CD14-positive monocyte (primary cell): ENCODE measurements at regions not wholly inside any gene's neighbourhood (a gene's known extent, or its start where the extent isn't known, plus 50 kb on each side); places are given as distances from the start of the nearest gene placed in this dataset.

Experiments used
- DNase-seq, 3 donors: peaks; one replicate each; pipeline ENCODE4 v3.0.0-alpha.2; 2011 to 2022
- H2AFZ ChIP-seq: 2 replicates; pipeline ENCODE4 v1.6.0; 2012; ENCODE audit warnings: mild to moderate bottlenecking, low read depth, low read length, inconsistent platforms; ENCODE audit not compliant: insufficient read depth, poor library complexity, severe bottlenecking
- H3K27ac ChIP-seq, 2 donors: 1 replicate in 1 of 2; 2 replicates in 1 of 2; pipeline ENCODE4 v1.5.1; 2012 to 2013; ENCODE audit warnings: low read length in 2 of 2, control low read depth in 1 of 2, inconsistent platforms in 1 of 2, low read depth in 1 of 2, mild to moderate bottlenecking in 1 of 2
- H3K27me3 ChIP-seq, 2 donors: one replicate each; pipeline versions ENCODE4 v1.6.0 to v1.6.1; 2011 to 2013; ENCODE audit warnings: low read length in 2 of 2; ENCODE audit not compliant: control insufficient read depth in 2 of 2, insufficient read depth in 2 of 2
- H3K36me3 ChIP-seq, 2 donors: replicated peaks in 1 of 2; 1 replicate in 1 of 2; 2 replicates in 1 of 2; pipeline versions ENCODE4 v1.5.1 to v1.6.1; 2012 to 2013; ENCODE audit warnings: low read length in 2 of 2, control low read depth in 1 of 2, inconsistent platforms in 1 of 2, mild to moderate bottlenecking in 1 of 2; ENCODE audit not compliant: insufficient read depth in 2 of 2, control insufficient read depth in 1 of 2
- H3K4me1 ChIP-seq, 2 donors: 1 replicate in 1 of 2; 2 replicates in 1 of 2; pipeline versions ENCODE4 v1.5.1 to v1.6.1; 2012 to 2013; ENCODE audit warnings: low read length in 2 of 2, control low read depth in 1 of 2, inconsistent platforms in 1 of 2, mild to moderate bottlenecking in 1 of 2, moderate library complexity in 1 of 2; ENCODE audit not compliant: insufficient read depth in 2 of 2, control insufficient read depth in 1 of 2
- H3K4me2 ChIP-seq: replicated peaks from 2 replicates; pipeline ENCODE3; 2012; ENCODE audit warnings: low read length, moderate library complexity, mild to moderate bottlenecking; ENCODE audit not compliant: poor library complexity, severe bottlenecking; ENCODE audit errors: extremely low read depth
- H3K4me3 ChIP-seq, 3 experiments: fragments of 200-600 bp in 1 of 3; sonication (generic) in 1 of 3; replicated peaks in 1 of 3; 1 replicate in 2 of 3; 2 replicates in 1 of 3; pipeline ENCODE4 v1.5.1; 2011 to 2013; ENCODE audit warnings: low read length in 3 of 3, mild to moderate bottlenecking in 3 of 3, control low read depth in 2 of 3, low read depth in 2 of 3, inconsistent platforms in 1 of 3, moderate library complexity in 1 of 3
- H3K79me2 ChIP-seq: 2 replicates; pipeline ENCODE4 v1.6.0; 2012; ENCODE audit warnings: mild to moderate bottlenecking, control low read depth, inconsistent platforms, low read length, moderate library complexity; ENCODE audit not compliant: insufficient read depth
- H3K9ac ChIP-seq: 2 replicates; pipeline ENCODE4 v1.6.0; 2017; ENCODE audit warnings: low read length, mild to moderate bottlenecking; ENCODE audit not compliant: insufficient read depth, poor library complexity, severe bottlenecking
- H3K9me3 ChIP-seq, 2 donors: replicated peaks in 1 of 2; 1 replicate in 1 of 2; 2 replicates in 1 of 2; pipeline versions ENCODE4 v1.5.1 to v1.6.1; 2012 to 2013; ENCODE audit warnings: low read length in 2 of 2, control low read depth in 1 of 2; ENCODE audit not compliant: control insufficient read depth in 1 of 2, insufficient read depth in 1 of 2
- H4K20me1 ChIP-seq: 2 replicates; pipeline ENCODE4 v1.6.0; 2012; ENCODE audit warnings: mild to moderate bottlenecking, low read length, control low read depth, moderate library complexity; ENCODE audit not compliant: insufficient read depth
- H3K27ac Mint-ChIP-seq, 7 donors: one replicate each; pipeline ENCODE4 v1.8.0; 2020; ENCODE audit warnings: mild to moderate bottlenecking in 7 of 7, mixed read lengths in 7 of 7, moderate library complexity in 6 of 7, inconsistent platforms in 2 of 7
- H3K27me3 Mint-ChIP-seq, 3 donors: one replicate each; pipeline ENCODE4 v1.8.0; 2021 to 2022; ENCODE audit warnings: low read depth in 3 of 3, mild to moderate bottlenecking in 3 of 3, mixed read lengths in 3 of 3, moderate library complexity in 3 of 3, inconsistent platforms in 1 of 3
- H3K36me3 Mint-ChIP-seq, 2 donors: one replicate each; pipeline ENCODE4 v1.8.0; 2020; ENCODE audit warnings: mixed read lengths in 2 of 2, inconsistent platforms in 1 of 2, mild to moderate bottlenecking in 1 of 2
- H3K4me1 Mint-ChIP-seq: one replicate; pipeline ENCODE4 v1.8.0; 2020; ENCODE audit warnings: mild to moderate bottlenecking, mixed read lengths
- H3K4me3 Mint-ChIP-seq, 2 donors: one replicate each; pipeline ENCODE4 v1.8.0; 2020; ENCODE audit warnings: mild to moderate bottlenecking in 2 of 2, mixed read lengths in 2 of 2, moderate library complexity in 1 of 2
- H3K9me3 Mint-ChIP-seq, 7 donors: one replicate each; pipeline ENCODE4 v1.8.0; 2020 to 2022; ENCODE audit warnings: mixed read lengths in 7 of 7, mild to moderate bottlenecking in 6 of 7, moderate library complexity in 6 of 7, inconsistent platforms in 2 of 7
- WGBS: methylation state at CpG from one replicate; pipeline ENCODE4 v1.1.5; 2013; ENCODE audit warnings: missing lambda C conversion rate; ENCODE audit not compliant: insufficient coverage; 5-methylcytosine and 5-hydroxymethylcytosine counted together
- intact Hi-C, 2 donors: fragments of 100-400 bp; cut with micrococcal nuclease; formaldehyde crosslinking; loops; one replicate each; pipeline versions ENCODE4 v1.15.0 to v1.15.1; 2023
- TF ChIP-seq, protein P1 (sequence below): fragments of 200-600 bp; IDR thresholded peaks from one replicate; pipeline ENCODE4 v1.8.0; 2022; ENCODE audit warnings: antibody characterized with exemption, mild to moderate bottlenecking

DNA sequence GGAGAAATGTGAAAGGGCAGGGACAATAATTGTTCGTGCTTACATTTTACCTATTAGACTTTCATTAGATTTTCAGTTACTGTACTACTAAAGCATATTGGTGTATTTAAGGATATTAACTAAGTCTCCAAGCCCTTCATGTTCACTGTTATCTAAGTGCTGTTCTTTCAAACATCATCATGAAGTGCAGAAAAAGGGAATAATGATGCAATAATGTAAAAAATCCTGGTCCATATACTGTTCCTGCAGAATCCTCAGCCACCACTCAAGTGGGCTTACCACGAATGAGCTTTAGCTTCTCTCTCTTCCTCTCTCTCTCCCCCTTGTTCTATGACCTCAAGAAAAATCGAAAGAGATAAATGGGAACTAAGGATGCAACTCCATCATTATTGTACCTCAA, 600.7 kb downstream of the UTRN start:
- no peaks in the 10 kb centered on the region for H3K4me1 Mint-ChIP-seq
- Histone ChIP-seq H3K4me2 (no peak overlapping the region), H3K27me3 (no peaks in the 10 kb centered on the region), H2AFZ (no peak overlapping the region), H3K27ac (no peak overlapping the region), H3K79me2 (no peaks in the 10 kb centered on the region), H4K20me1 (no peaks in the 10 kb centered on the region), H3K9me3 (no peaks in the 10 kb centered on the region), H3K36me3 (no peaks in the 10 kb centered on the region), H3K4me3 (no peak overlapping the region), H3K4me1 (no peaks in the 10 kb centered on the region), H3K9ac (no peak overlapping the region)
- no peaks in the 10 kb centered on the region for H3K36me3 Mint-ChIP-seq
- WGBS: no CpG with 5 or more reads among the region's 3 CpGs
- H3K4me3 Mint-ChIP-seq: no peak overlapping the region
- H3K27ac Mint-ChIP-seq: no peak overlapping the region
- TF ChIP-seq, protein P1, sequence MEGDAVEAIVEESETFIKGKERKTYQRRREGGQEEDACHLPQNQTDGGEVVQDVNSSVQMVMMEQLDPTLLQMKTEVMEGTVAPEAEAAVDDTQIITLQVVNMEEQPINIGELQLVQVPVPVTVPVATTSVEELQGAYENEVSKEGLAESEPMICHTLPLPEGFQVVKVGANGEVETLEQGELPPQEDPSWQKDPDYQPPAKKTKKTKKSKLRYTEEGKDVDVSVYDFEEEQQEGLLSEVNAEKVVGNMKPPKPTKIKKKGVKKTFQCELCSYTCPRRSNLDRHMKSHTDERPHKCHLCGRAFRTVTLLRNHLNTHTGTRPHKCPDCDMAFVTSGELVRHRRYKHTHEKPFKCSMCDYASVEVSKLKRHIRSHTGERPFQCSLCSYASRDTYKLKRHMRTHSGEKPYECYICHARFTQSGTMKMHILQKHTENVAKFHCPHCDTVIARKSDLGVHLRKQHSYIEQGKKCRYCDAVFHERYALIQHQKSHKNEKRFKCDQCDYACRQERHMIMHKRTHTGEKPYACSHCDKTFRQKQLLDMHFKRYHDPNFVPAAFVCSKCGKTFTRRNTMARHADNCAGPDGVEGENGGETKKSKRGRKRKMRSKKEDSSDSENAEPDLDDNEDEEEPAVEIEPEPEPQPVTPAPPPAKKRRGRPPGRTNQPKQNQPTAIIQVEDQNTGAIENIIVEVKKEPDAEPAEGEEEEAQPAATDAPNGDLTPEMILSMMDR: no peak
- DNase-seq: no peak
- intact Hi-C loops: no loop called here
- H3K9me3 Mint-ChIP-seq: peaks cover 0 to 3% (median 1%) of the 10 kb centered on the region in 7 donors
- peaks cover 0 to 4% (median 0%) of the 10 kb centered on the region in 3 donors for H3K27me3 Mint-ChIP-seq

DNA sequence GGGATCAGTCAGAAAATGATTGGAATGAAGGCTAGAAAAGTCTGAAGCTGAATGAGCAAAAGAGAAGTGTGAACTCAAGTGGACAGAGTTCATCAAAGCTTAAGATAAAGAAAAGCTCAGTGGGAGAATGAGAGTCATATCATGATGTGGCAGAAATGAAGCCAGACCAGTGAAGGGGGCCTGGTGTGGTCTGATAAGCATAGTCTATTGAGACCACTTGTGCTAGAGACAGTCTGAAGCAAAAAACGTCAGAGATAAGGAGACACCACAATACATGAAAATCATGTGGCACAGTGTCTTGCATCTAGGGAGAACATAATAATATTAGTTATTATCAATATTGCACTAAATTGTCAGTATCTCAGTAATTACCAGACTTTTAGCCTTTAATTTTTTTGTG, 601.5 kb downstream of the UTRN start:
- Histone ChIP-seq H2AFZ (no peak overlapping the region), H3K27ac (no peak overlapping the region), H3K4me1 (no peaks in the 10 kb centered on the region), H3K36me3 (no peaks in the 10 kb centered on the region), H3K9me3 (no peaks in the 10 kb centered on the region), H3K27me3 (no peaks in the 10 kb centered on the region), H4K20me1 (no peaks in the 10 kb centered on the region), H3K4me2 (no peak overlapping the region), H3K79me2 (no peaks in the 10 kb centered on the region), H3K4me3 (no peak overlapping the region), H3K9ac (no peak overlapping the region)
- no peak overlapping the region for H3K27ac Mint-ChIP-seq
- TF ChIP-seq, protein P1: no peak
- DNase-seq: no peak
- no peaks in the 10 kb centered on the region for H3K36me3 Mint-ChIP-seq
- H3K4me1 Mint-ChIP-seq: no peaks in the 10 kb centered on the region
- peaks cover 0 to 3% (median 1%) of the 10 kb centered on the region in 7 donors for H3K9me3 Mint-ChIP-seq
- intact Hi-C loops: no loop called here
- H3K4me3 Mint-ChIP-seq: no peak overlapping the region
- H3K27me3 Mint-ChIP-seq: peaks cover 0 to 4% (median 0%) of the 10 kb centered on the region in 3 donors
- no CpG with 5 or more reads among the region's 1 CpG for WGBS
